ENCODE measurements at regions not wholly inside any gene's neighbourhood (a gene's known extent, or its start where the extent isn't known, plus 50 kb on each side); places are given as distances from the start of the nearest gene placed in this dataset.

DNA sequence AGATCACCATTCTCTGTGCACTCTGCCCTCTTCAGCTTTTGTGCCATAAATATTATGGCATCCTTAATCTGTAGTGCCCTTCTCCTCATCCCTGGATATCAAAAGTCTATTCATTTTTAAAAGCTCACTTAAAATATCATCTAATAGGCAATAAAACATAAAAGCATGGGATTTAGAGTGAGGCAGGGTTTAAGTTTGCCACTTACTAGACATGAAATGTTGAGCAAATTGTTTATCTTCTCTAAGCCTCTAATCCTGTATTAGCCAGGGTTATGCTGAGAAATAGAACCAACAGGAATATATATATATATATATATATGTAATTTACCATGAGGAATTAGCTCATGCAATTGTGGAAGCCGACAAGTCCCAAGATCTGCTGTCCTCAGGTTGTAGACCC is 472.4 kb upstream of the HS3ST1 start:
- TF ChIP-seq EZH2 (optimal IDR thresholded peaks at IDR 0.05; ENCODE audit: low read depth, low read length) (no peak), EZH2phosphoT487 (IDR thresholded peaks at IDR 0.05; ENCODE audit: low read length) (no peak)
- TF ChIP-seq, protein P1, sequence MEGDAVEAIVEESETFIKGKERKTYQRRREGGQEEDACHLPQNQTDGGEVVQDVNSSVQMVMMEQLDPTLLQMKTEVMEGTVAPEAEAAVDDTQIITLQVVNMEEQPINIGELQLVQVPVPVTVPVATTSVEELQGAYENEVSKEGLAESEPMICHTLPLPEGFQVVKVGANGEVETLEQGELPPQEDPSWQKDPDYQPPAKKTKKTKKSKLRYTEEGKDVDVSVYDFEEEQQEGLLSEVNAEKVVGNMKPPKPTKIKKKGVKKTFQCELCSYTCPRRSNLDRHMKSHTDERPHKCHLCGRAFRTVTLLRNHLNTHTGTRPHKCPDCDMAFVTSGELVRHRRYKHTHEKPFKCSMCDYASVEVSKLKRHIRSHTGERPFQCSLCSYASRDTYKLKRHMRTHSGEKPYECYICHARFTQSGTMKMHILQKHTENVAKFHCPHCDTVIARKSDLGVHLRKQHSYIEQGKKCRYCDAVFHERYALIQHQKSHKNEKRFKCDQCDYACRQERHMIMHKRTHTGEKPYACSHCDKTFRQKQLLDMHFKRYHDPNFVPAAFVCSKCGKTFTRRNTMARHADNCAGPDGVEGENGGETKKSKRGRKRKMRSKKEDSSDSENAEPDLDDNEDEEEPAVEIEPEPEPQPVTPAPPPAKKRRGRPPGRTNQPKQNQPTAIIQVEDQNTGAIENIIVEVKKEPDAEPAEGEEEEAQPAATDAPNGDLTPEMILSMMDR (IDR thresholded peaks at IDR 0.05; ENCODE audit: low read length): no peak
